WTC11 (cell line): ENCODE measurements at regions not wholly inside any gene's neighbourhood (a gene's known extent, or its start where the extent isn't known, plus 50 kb on each side); places are given as distances from the start of the nearest gene placed in this dataset.

Experiments
- ATAC-seq: fragments of 200-7000 bp; cut with Tn5 transposase; 2 replicates; pipeline ENCODE4 v1.10.0; 2021; ENCODE audit warnings: mild to moderate bottlenecking, moderate library complexity
- CTCF ChIA-PET: fragments of 300-600 bp; sonication (Branson Sonifier 250); formaldehyde crosslinking; loops from one replicate; lab custom pipeline; 2021; ENCODE audit warnings: antibody characterized with exemption; lab: Charles Lee
- POLR2A ChIA-PET: fragments of 350-600 bp; sonication (Branson Sonifier 250); formaldehyde crosslinking; loops from one replicate; lab custom pipeline; 2021; ENCODE audit warnings: antibody characterized with exemption; lab: Charles Lee
- DNase-seq: peaks from one replicate; pipeline ENCODE4 v3.0.0; 2021; ENCODE audit warnings: low spot score
- H3K27ac Mint-ChIP-seq: 2 replicates; pipeline ENCODE4 v1.8.0; 2021; ENCODE audit warnings: mixed read lengths
- H3K27me3 Mint-ChIP-seq: 2 replicates; pipeline ENCODE4 v1.8.0; 2021; ENCODE audit warnings: low read depth, mild to moderate bottlenecking, moderate library complexity, mixed read lengths
- H3K36me3 Mint-ChIP-seq: 2 replicates; pipeline ENCODE4 v1.8.0; 2021; ENCODE audit warnings: mixed read lengths
- H3K4me1 Mint-ChIP-seq: 2 replicates; pipeline ENCODE4 v1.8.0; 2022; ENCODE audit warnings: mixed read lengths
- H3K4me3 Mint-ChIP-seq: 2 replicates; pipeline ENCODE4 v1.8.0; 2021; ENCODE audit warnings: mild to moderate bottlenecking, moderate library complexity, mixed read lengths
- H3K9me3 Mint-ChIP-seq: 2 replicates; pipeline ENCODE4 v1.8.0; 2021; ENCODE audit warnings: mixed read lengths
- ATF2 ChIP-seq: sonication (generic); formaldehyde crosslinking; IDR thresholded peaks from 2 replicates; pipeline ENCODE4 v1.8.1; 2022; ENCODE audit warnings: low read depth, missing genetic modification reagents, borderline replicate concordance
- ATF6 ChIP-seq: sonication (generic); formaldehyde crosslinking; IDR thresholded peaks from 2 replicates; pipeline ENCODE4 v1.8.1; 2023; ENCODE audit warnings: mild to moderate bottlenecking, missing genetic modification reagents
- CBFB ChIP-seq: sonication (generic); formaldehyde crosslinking; IDR thresholded peaks from 2 replicates; pipeline ENCODE4 v1.8.1; 2022; ENCODE audit warnings: mild to moderate bottlenecking, low read depth, missing genetic modification reagents
- CDX4 ChIP-seq: fragments of 250-450 bp; sonication (Bioruptor Pico); IDR thresholded peaks from 2 replicates; pipeline ENCODE4 v1.9.0; 2021; ENCODE audit warnings: moderate library complexity, mild to moderate bottlenecking, inconsistent platforms, borderline replicate concordance
- CREB1 ChIP-seq: sonication (generic); formaldehyde crosslinking; IDR thresholded peaks from 2 replicates; pipeline ENCODE4 v1.8.0; 2023; ENCODE audit warnings: mild to moderate bottlenecking, missing genetic modification reagents
- CTCF ChIP-seq: fragments of 200-600 bp; IDR thresholded peaks from 2 replicates; pipeline ENCODE4 v1.8.0; 2022; ENCODE audit warnings: antibody characterized with exemption
- ERG ChIP-seq: fragments of 250-450 bp; sonication (Bioruptor Pico); IDR thresholded peaks from 2 replicates; pipeline ENCODE4 v1.8.0; 2021; ENCODE audit warnings: mild to moderate bottlenecking
- FOXP4 ChIP-seq: sonication (generic); formaldehyde crosslinking; IDR thresholded peaks from 2 replicates; pipeline ENCODE4 v1.8.0; 2022; ENCODE audit warnings: mild to moderate bottlenecking, missing genetic modification reagents
- GRHL2 ChIP-seq: fragments of 250-450 bp; sonication (Bioruptor Pico); IDR thresholded peaks from 2 replicates; pipeline ENCODE4 v1.8.0; 2022; ENCODE audit warnings: mild to moderate bottlenecking, moderate library complexity; ENCODE audit not compliant: insufficient replicate concordance, severe bottlenecking
- GTF2I ChIP-seq: fragments of 250-450 bp; sonication (Bioruptor Pico); conservative IDR thresholded peaks from 2 replicates; pipeline ENCODE4 v1.4.0; 2021; ENCODE audit warnings: mild to moderate bottlenecking
- MYBL2 ChIP-seq: sonication (generic); formaldehyde crosslinking; IDR thresholded peaks from 2 replicates; pipeline ENCODE4 v1.8.1; 2023; ENCODE audit warnings: mild to moderate bottlenecking, moderate library complexity, missing genetic modification reagents
- RORB ChIP-seq: fragments of 250-450 bp; sonication (Bioruptor Pico); IDR thresholded peaks from 2 replicates; pipeline ENCODE4 v1.9.0; 2021; ENCODE audit warnings: mild to moderate bottlenecking
- TEAD4 ChIP-seq: sonication (generic); formaldehyde crosslinking; IDR thresholded peaks from 2 replicates; pipeline ENCODE4 v1.8.0; 2022; ENCODE audit warnings: mild to moderate bottlenecking, missing genetic modification reagents
- ZMAT4 ChIP-seq: fragments of 250-450 bp; sonication (Bioruptor Pico); IDR thresholded peaks from 2 replicates; pipeline ENCODE4 v1.9.0; 2021; ENCODE audit warnings: mild to moderate bottlenecking
- ZNF121 ChIP-seq: sonication (generic); formaldehyde crosslinking; IDR thresholded peaks from 2 replicates; pipeline ENCODE4 v1.8.0; 2023; ENCODE audit warnings: missing genetic modification reagents
- ZNF263 ChIP-seq: sonication (generic); formaldehyde crosslinking; IDR thresholded peaks from 2 replicates; pipeline ENCODE4 v1.8.1; 2022; ENCODE audit warnings: low read depth, mild to moderate bottlenecking, moderate library complexity, missing genetic modification reagents
- ZNF317 ChIP-seq: sonication (generic); formaldehyde crosslinking; IDR thresholded peaks from 2 replicates; pipeline ENCODE4 v1.8.1; 2023; ENCODE audit warnings: low read depth, mild to moderate bottlenecking, moderate library complexity, missing genetic modification reagents, borderline replicate concordance
- ZNF416 ChIP-seq: fragments of 250-450 bp; sonication (Bioruptor Pico); IDR thresholded peaks from 2 replicates; pipeline ENCODE4 v1.9.0; 2021; ENCODE audit warnings: mild to moderate bottlenecking, inconsistent platforms
- ZNF532 ChIP-seq: fragments of 250-450 bp; sonication (Bioruptor Pico); IDR thresholded peaks from 2 replicates; pipeline ENCODE4 v1.9.0; 2021; ENCODE audit warnings: mild to moderate bottlenecking, borderline replicate concordance

- DNase-seq = peak; percentile 8
- Mint-ChIP-seq H3K4me1 (peaks cover 21% of the 10 kb centered on the region), H3K36me3 (peaks cover 3% of the 10 kb centered on the region), H3K4me3 (no peak overlapping the region), H3K27me3 (no peaks in the 10 kb centered on the region), H3K9me3 (no peaks in the 10 kb centered on the region), H3K27ac (no peak overlapping the region)
- no peak for TF ChIP-seq CDX4
- no peak for TF ChIP-seq CREB1 (CRISPR knock-in tag)
- no peak for TF ChIP-seq ATF6 (CRISPR knock-in tag)
- no peak for TF ChIP-seq ATF2 (CRISPR knock-in tag)
- TF ChIP-seq TEAD4 = no peak
- TF ChIP-seq ZNF317 = no peak
- no peak for TF ChIP-seq GTF2I
- TF ChIP-seq ZMAT4 = no peak
- no peak for TF ChIP-seq CBFB (CRISPR knock-in tag)
- TF ChIP-seq ZNF121 = no peak
- no peak for TF ChIP-seq MYBL2 (CRISPR knock-in tag)
- TF ChIP-seq ZNF532 (CRISPR knock-in tag) = no peak
- POLR2A ChIA-PET = no interaction called here
- CTCF ChIA-PET = no interaction called here
- no peak for ATAC-seq
Measured at GRCh38 chr15:100769043-100769974, 110.3 kb upstream of the ALDH1A3 start.

GRCh38 chr15:100769975-100770340 is 109.7 kb upstream of the ALDH1A3 start:
- Mint-ChIP-seq H3K4me1 (peaks cover 21% of the 10 kb centered on the region), H3K4me3 (no peak overlapping the region), H3K9me3 (no peaks in the 10 kb centered on the region), H3K27ac (no peak overlapping the region), H3K36me3 (peaks cover 3% of the 10 kb centered on the region), H3K27me3 (no peaks in the 10 kb centered on the region)
- CTCF ChIA-PET = no interaction called here
- ATAC-seq = no peak
- DNase-seq = peak; percentile 7
- POLR2A ChIA-PET = no interaction called here
- TF ChIP-seq CTCF = no peak
- no peak for TF ChIP-seq ZNF416 (CRISPR knock-in tag)
- no peak for TF ChIP-seq ERG (CRISPR knock-in tag)
- TF ChIP-seq GRHL2 = no peak
- TF ChIP-seq RORB (CRISPR knock-in tag) = no peak
- no peak for TF ChIP-seq FOXP4 (CRISPR knock-in tag)
- TF ChIP-seq ZNF263 (CRISPR knock-in tag) = no peak
